ENCODE measurements at regions not wholly inside any gene's neighbourhood (a gene's known extent, or its start where the extent isn't known, plus 50 kb on each side); places are given as distances from the start of the nearest gene placed in this dataset.

DNA sequence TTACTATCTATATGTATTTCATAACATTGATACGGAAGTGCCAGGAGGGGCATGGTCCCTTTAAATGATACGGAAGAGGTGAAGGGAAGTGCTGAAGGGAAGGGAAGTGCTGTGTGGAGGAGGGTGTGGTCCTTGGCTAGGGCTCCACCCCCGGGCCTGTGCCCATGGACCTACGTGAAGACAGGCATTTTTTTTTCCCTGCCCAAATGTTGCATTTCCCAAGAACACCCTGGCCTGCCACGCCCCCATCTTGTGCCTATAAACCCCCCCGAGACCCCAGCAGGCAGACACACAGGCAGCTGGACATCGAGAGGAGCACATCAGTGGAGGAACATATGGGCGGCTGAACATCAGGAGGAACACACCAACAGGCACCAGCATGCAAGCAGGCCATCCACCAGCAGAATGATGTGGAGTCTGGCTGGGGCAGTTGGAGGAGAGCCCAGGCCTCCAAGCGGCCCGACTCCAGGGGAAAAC, 134.1 kb downstream of the SLC41A2 start:
- CTCF ChIA-PET = no interaction called here
- H3K36me3 Mint-ChIP-seq (ENCODE audit: low read depth) = no peaks in the 10 kb centered on the region
- H3K27ac Mint-ChIP-seq = no peak overlapping the region
- POLR2A ChIA-PET = no interaction called here
- H3K4me1 Mint-ChIP-seq = peaks cover 2% of the 10 kb centered on the region
- intact Hi-C loops (cut with micrococcal nuclease) = no loop called here
- no peak for ATAC-seq (ENCODE audit: low read depth)
- no peak for DNase-seq
- no peak overlapping the region for H3K4me3 Mint-ChIP-seq
- H3K27me3 Mint-ChIP-seq = no peaks in the 10 kb centered on the region
- TF ChIP-seq, protein P1, sequence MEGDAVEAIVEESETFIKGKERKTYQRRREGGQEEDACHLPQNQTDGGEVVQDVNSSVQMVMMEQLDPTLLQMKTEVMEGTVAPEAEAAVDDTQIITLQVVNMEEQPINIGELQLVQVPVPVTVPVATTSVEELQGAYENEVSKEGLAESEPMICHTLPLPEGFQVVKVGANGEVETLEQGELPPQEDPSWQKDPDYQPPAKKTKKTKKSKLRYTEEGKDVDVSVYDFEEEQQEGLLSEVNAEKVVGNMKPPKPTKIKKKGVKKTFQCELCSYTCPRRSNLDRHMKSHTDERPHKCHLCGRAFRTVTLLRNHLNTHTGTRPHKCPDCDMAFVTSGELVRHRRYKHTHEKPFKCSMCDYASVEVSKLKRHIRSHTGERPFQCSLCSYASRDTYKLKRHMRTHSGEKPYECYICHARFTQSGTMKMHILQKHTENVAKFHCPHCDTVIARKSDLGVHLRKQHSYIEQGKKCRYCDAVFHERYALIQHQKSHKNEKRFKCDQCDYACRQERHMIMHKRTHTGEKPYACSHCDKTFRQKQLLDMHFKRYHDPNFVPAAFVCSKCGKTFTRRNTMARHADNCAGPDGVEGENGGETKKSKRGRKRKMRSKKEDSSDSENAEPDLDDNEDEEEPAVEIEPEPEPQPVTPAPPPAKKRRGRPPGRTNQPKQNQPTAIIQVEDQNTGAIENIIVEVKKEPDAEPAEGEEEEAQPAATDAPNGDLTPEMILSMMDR (IDR thresholded peaks at IDR 0.05) = no peak
- H3K9me3 Mint-ChIP-seq = peaks cover 11% of the 10 kb centered on the region

DNA sequence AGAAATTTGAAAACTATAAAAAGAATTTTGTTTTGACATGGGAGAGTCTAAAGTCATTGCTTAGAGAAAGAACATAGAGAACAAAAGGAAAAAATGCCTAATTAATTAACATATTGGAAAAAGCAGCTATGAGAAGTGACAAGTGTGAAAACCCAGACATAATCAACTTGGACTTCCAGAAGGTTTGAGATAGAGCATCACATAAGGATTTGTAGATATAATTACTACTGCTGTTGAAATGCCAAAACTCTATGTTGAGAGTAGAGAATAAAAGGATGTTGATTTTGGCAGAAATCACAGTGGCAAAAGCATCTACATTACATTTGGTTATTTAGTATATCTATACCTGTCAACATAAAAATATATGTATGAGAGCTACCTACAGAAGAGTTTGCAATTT, 135.1 kb downstream of the SLC41A2 start:
- CTCF ChIA-PET = no interaction called here
- Mint-ChIP-seq H3K27ac (no peak overlapping the region), H3K4me1 (peaks cover 2% of the 10 kb centered on the region), H3K4me3 (no peak overlapping the region), H3K36me3 (ENCODE audit: low read depth) (no peaks in the 10 kb centered on the region), H3K9me3 (peaks cover 11% of the 10 kb centered on the region), H3K27me3 (no peaks in the 10 kb centered on the region)
- POLR2A ChIA-PET = no interaction called here
- DNase-seq (no peak), ATAC-seq (ENCODE audit: low read depth) (no peak)
- intact Hi-C loops (cut with micrococcal nuclease) = no loop called here
- TF ChIP-seq, protein P1 (IDR thresholded peaks at IDR 0.05) = no peak

DNA sequence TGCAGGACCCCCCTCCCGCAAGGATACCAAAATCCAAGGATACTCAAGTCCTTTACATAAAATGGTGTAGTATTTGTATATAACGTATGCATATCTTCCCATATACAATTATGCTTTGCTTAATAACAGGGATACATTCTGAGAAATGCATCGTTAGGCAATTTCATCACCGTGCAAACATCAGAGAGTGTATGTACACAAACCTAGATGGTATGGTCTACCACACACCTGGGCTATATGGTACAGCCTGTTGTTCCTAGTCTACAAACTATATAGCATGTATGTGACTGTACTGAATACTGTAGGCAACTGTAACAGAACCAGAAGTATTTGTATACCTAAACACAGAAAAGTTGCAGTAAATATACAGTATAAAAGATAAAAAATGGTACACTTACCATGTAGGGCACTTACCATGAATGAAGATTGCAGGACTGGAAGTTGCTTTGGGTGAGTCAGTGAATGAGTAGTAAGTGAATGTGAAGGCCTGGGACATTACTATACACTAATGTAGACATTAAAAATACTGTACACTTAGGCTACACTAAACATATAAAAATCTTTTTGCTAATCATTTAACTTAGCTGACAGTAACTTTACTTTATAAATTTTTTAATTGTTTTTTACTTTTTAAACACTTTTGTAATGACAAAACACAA, 141.1 kb downstream of the SLC41A2 start:
- DNase-seq = no peak
- Mint-ChIP-seq H3K4me3 (no peak overlapping the region), H3K36me3 (ENCODE audit: low read depth) (no peaks in the 10 kb centered on the region), H3K9me3 (no peaks in the 10 kb centered on the region), H3K4me1 (peaks cover 4% of the 10 kb centered on the region), H3K27me3 (no peaks in the 10 kb centered on the region), H3K27ac (no peak overlapping the region)
- ChIA-PET POLR2A (no interaction called here), CTCF (no interaction called here)
- TF ChIP-seq, protein P1 (IDR thresholded peaks at IDR 0.05) = no peak
- ATAC-seq (ENCODE audit: low read depth) = no peak
- intact Hi-C loops (cut with micrococcal nuclease) = no loop called here

DNA sequence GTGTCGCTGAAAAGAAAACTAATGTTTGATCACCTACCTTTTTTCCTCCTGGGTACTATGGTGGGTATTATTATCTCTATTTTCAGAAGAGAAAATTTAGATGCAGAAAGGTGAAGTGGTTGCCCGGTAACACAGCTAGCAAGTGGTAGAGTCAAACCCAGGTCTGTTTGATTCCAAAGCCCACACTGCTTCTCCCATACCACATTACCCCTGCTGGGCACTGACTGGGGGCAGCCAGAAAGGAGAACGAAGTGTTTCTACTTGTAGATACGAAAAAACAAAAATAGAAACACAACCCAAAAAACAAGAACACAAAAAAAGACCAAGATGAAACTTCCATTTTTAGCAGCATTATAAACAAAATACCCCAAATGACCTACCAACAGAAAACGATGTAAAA, 142.2 kb downstream of the SLC41A2 start:
- Mint-ChIP-seq H3K4me1 (peaks cover 4% of the 10 kb centered on the region), H3K27me3 (no peaks in the 10 kb centered on the region), H3K9me3 (no peaks in the 10 kb centered on the region), H3K27ac (no peak overlapping the region), H3K4me3 (no peak overlapping the region), H3K36me3 (ENCODE audit: low read depth) (no peaks in the 10 kb centered on the region)
- intact Hi-C loops (cut with micrococcal nuclease) = no loop called here
- ChIA-PET CTCF (no interaction called here), POLR2A (no interaction called here)
- ATAC-seq (ENCODE audit: low read depth) = no peak
- DNase-seq = no peak
- TF ChIP-seq, protein P1 (IDR thresholded peaks at IDR 0.05) = no peak

DNA sequence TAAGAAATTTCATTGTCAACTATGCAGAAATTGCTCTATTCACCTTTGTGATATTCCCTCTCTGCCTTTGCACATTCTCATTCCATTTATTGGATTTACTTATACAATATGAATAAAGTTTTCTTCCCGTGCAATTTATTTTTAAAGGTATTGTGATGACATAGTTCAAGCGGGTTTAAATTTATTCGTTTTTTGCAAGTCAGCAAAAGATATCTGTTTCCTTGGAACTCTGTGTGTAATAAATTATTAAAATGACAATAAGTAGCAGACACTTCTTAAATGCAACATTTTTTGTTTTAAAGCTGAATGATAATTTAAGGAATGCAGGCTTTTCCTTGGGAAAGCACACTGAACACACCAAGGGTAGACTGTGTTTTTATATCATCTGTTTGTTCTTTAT, 143.1 kb downstream of the SLC41A2 start:
- no peaks in the 10 kb centered on the region for H3K36me3 Mint-ChIP-seq (ENCODE audit: low read depth)

More for the DNA sequence above, 143.1 kb downstream of the SLC41A2 start:
- ChIA-PET POLR2A (no interaction called here), CTCF (no interaction called here)
- TF ChIP-seq, protein P1 (IDR thresholded peaks at IDR 0.05) = no peak
- Mint-ChIP-seq H3K4me1 (peaks cover 11% of the 10 kb centered on the region), H3K4me3 (no peak overlapping the region), H3K9me3 (no peaks in the 10 kb centered on the region), H3K27ac (no peak overlapping the region), H3K27me3 (no peaks in the 10 kb centered on the region)
- intact Hi-C loops (cut with micrococcal nuclease) = no loop called here
- no peak for ATAC-seq (ENCODE audit: low read depth)
- no peak for DNase-seq

Measured in activated B cell treated with CpG ODN at 0.5 μM for 24 hours (primary cell).